ENCODE measurements at regions not wholly inside any gene's neighbourhood (a gene's known extent, or its start where the extent isn't known, plus 50 kb on each side); places are given as distances from the start of the nearest gene placed in this dataset.

GRCh38 chr3:176909044-176909443, 288.2 kb downstream of the TBL1XR1 start:
- DNase-seq (ENCODE audit: extremely low read depth in 1 of 4, low spot score in 3 of 4) (no peak), FAIRE-seq (no peak), ATAC-seq (no peak)
- intact Hi-C loops (cut with micrococcal nuclease), result no loop called here
- H4K20me1 ChIP-seq (replicated peaks; ENCODE audit: control insufficient read depth, insufficient read depth, low read length), result no peaks in the 10 kb centered on the region
- H3K4me3 ChIP-seq, result no peak overlapping the region
- no peak overlapping the region for H3K27ac ChIP-seq (ENCODE audit: extremely low read depth, low read depth, low read length)
- no peaks in the 10 kb centered on the region for H3K79me2 ChIP-seq (ENCODE audit: control insufficient read depth, insufficient read depth, low read length)
- ChIA-PET POLR2A (no interaction called here), CTCF (ENCODE audit: low intra/inter-chr PET ratio) (no interaction called here)
- no peak overlapping the region for H3K9ac ChIP-seq (ENCODE audit: insufficient read depth in 1 of 2, low read depth in 2 of 2, low read length in 2 of 2)
- H3K4me2 ChIP-seq (ENCODE audit: insufficient read depth, low read length), result no peak overlapping the region
- 2% methylated on average over 4 of the region's 4 CpGs for WGBS (ENCODE audit: insufficient coverage, low coverage, missing lambda C conversion rate)
- no peaks in the 10 kb centered on the region for H3K4me1 ChIP-seq (replicated peaks in 1 of 2; ENCODE audit: control insufficient read depth in 2 of 2, insufficient read depth in 2 of 2, low read length in 2 of 2)
- peaks cover 0 to 4% of the 10 kb centered on the region in 2 experiments; a peak in 1 of 5 replicates for H3K27me3 ChIP-seq (ENCODE audit: control insufficient read depth in 2 of 2, insufficient read depth in 2 of 2, low read length in 2 of 2)
- no peaks in the 10 kb centered on the region for H3K9me1 ChIP-seq (ENCODE audit: control insufficient read depth, insufficient read depth, low read length)
- no peak overlapping the region for H2AFZ ChIP-seq (ENCODE audit: low read depth, low read length)
- no peaks in the 10 kb centered on the region for H3K9me3 ChIP-seq (replicated peaks; ENCODE audit: control insufficient read depth, insufficient read depth, low read depth, low read length)
- in situ Hi-C loops (cut with MboI), result no loop called here
- BruUV-seq (replicated peaks), result no TSS peak
- no peaks in the 10 kb centered on the region for H3K36me3 ChIP-seq (ENCODE audit: control insufficient read depth, insufficient read depth, low read length)
- no peak for TF ChIP-seq GTF2A2 (tag; IDR thresholded peaks at IDR 0.05)
- TF ChIP-seq, protein P1, sequence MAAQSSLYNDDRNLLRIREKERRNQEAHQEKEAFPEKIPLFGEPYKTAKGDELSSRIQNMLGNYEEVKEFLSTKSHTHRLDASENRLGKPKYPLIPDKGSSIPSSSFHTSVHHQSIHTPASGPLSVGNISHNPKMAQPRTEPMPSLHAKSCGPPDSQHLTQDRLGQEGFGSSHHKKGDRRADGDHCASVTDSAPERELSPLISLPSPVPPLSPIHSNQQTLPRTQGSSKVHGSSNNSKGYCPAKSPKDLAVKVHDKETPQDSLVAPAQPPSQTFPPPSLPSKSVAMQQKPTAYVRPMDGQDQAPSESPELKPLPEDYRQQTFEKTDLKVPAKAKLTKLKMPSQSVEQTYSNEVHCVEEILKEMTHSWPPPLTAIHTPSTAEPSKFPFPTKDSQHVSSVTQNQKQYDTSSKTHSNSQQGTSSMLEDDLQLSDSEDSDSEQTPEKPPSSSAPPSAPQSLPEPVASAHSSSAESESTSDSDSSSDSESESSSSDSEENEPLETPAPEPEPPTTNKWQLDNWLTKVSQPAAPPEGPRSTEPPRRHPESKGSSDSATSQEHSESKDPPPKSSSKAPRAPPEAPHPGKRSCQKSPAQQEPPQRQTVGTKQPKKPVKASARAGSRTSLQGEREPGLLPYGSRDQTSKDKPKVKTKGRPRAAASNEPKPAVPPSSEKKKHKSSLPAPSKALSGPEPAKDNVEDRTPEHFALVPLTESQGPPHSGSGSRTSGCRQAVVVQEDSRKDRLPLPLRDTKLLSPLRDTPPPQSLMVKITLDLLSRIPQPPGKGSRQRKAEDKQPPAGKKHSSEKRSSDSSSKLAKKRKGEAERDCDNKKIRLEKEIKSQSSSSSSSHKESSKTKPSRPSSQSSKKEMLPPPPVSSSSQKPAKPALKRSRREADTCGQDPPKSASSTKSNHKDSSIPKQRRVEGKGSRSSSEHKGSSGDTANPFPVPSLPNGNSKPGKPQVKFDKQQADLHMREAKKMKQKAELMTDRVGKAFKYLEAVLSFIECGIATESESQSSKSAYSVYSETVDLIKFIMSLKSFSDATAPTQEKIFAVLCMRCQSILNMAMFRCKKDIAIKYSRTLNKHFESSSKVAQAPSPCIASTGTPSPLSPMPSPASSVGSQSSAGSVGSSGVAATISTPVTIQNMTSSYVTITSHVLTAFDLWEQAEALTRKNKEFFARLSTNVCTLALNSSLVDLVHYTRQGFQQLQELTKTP (IDR thresholded peaks at IDR 0.05; ENCODE audit: low read depth in 1 of 2, partially characterized antibody in 2 of 2), result no peak
- TF ChIP-seq CCNT2 (IDR thresholded peaks at IDR 0.05; ENCODE audit: borderline replicate concordance, extremely low read depth, insufficient read length, low read depth, low read length), result no peak
- no peak for TF ChIP-seq ZFP1 (CRISPR knock-in tag; IDR thresholded peaks at IDR 0.05)
- TF ChIP-seq CCAR2 (IDR thresholded peaks at IDR 0.05; ENCODE audit: low read depth, low read length), result no peak
- TF ChIP-seq E2F3 (CRISPR knock-in tag; IDR thresholded peaks at IDR 0.05), result no peak
- TF ChIP-seq, protein P2, sequence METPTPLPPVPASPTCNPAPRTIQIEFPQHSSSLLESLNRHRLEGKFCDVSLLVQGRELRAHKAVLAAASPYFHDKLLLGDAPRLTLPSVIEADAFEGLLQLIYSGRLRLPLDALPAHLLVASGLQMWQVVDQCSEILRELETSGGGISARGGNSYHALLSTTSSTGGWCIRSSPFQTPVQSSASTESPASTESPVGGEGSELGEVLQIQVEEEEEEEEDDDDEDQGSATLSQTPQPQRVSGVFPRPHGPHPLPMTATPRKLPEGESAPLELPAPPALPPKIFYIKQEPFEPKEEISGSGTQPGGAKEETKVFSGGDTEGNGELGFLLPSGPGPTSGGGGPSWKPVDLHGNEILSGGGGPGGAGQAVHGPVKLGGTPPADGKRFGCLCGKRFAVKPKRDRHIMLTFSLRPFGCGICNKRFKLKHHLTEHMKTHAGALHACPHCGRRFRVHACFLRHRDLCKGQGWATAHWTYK (CRISPR knock-in tag; IDR thresholded peaks at IDR 0.05), result no peak
- TF ChIP-seq HMG20B (CRISPR knock-in tag; IDR thresholded peaks at IDR 0.05), result no peak
- no peak for TF ChIP-seq ADNP (tag; IDR thresholded peaks at IDR 0.05)
- TF ChIP-seq DIDO1 (tag; IDR thresholded peaks at IDR 0.05; ENCODE audit: low read depth), result no peak
- TF ChIP-seq, protein P3, sequence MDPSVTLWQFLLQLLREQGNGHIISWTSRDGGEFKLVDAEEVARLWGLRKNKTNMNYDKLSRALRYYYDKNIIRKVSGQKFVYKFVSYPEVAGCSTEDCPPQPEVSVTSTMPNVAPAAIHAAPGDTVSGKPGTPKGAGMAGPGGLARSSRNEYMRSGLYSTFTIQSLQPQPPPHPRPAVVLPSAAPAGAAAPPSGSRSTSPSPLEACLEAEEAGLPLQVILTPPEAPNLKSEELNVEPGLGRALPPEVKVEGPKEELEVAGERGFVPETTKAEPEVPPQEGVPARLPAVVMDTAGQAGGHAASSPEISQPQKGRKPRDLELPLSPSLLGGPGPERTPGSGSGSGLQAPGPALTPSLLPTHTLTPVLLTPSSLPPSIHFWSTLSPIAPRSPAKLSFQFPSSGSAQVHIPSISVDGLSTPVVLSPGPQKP (CRISPR knock-in tag; IDR thresholded peaks at IDR 0.05), result no peak
- TF ChIP-seq, protein P4, sequence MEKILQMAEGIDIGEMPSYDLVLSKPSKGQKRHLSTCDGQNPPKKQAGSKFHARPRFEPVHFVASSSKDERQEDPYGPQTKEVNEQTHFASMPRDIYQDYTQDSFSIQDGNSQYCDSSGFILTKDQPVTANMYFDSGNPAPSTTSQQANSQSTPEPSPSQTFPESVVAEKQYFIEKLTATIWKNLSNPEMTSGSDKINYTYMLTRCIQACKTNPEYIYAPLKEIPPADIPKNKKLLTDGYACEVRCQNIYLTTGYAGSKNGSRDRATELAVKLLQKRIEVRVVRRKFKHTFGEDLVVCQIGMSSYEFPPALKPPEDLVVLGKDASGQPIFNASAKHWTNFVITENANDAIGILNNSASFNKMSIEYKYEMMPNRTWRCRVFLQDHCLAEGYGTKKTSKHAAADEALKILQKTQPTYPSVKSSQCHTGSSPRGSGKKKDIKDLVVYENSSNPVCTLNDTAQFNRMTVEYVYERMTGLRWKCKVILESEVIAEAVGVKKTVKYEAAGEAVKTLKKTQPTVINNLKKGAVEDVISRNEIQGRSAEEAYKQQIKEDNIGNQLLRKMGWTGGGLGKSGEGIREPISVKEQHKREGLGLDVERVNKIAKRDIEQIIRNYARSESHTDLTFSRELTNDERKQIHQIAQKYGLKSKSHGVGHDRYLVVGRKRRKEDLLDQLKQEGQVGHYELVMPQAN (IDR thresholded peaks at IDR 0.05; ENCODE audit: borderline replicate concordance), result no peak
- no peak for TF ChIP-seq NR2C1 (IDR thresholded peaks at IDR 0.05)
- TF ChIP-seq NR2C1 (tag; IDR thresholded peaks at IDR 0.05), result no peak
- no peak for TF ChIP-seq TBL1XR1 (IDR thresholded peaks at IDR 0.05; ENCODE audit: low read length in 2 of 2)
- TF ChIP-seq CBFA2T2 (conservative IDR thresholded peaks at IDR 0.05), result no peak
- TF ChIP-seq ZNF586 (CRISPR knock-in tag; conservative IDR thresholded peaks at IDR 0.05), result no peak

Data from K562 (cell line).